Stimulated activated CD8-positive, alpha-beta memory T cell treated with anti-CD3 and anti-CD28 coated beads, Interleukin-2, amount 100 ng/mL, for 48 hours (primary cell): ENCODE measurements at regions not wholly inside any gene's neighbourhood (a gene's known extent, or its start where the extent isn't known, plus 50 kb on each side); places are given as distances from the start of the nearest gene placed in this dataset.

Source experiments
- DNase-seq, 2 donors: peaks; one replicate each; pipeline ENCODE4 v3.0.0-alpha.2; 2020; ENCODE audit warnings: low read depth in 2 of 2

DNA sequence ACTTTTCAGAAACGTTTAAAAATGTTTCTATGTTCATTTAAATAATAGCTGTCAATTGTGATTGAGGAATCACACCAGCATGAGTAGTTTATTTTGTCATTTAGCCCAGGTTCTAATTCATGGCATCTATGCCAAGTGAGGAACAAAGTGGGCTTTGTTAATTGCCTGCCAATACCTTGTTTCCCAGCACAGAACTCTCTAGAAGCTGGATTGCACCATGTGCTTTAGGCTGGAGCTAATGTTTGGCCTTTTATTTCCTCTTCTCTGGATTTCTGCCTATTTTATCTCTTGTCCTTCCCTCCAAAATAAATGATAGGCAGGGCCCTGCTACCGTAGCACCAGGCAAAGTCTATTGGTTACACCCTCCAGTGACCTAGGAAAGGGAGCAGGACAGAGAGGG lies 109.9 kb upstream of the ITGB1 start:
- no peak for DNase-seq

DNA sequence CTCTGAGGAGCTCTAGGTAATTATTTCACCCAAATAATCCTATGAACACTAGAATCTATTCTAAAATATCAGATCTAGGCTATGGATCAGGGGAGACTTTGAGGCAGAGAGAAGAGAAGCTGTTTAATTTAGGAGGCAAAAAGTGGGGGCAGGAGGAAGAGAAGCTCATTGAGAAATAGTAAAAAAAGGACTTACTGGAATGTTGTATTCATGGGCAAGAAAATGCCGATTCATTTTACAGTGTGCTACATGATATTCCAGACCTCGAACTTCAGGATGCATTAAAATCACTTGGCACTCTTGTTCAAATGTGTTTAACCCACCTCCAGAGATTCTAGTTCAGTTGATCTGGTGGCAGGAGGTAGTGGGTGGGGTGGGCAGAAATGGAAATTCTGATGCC lies 109.5 kb upstream of the ITGB1 start:
- no peak for DNase-seq

DNA sequence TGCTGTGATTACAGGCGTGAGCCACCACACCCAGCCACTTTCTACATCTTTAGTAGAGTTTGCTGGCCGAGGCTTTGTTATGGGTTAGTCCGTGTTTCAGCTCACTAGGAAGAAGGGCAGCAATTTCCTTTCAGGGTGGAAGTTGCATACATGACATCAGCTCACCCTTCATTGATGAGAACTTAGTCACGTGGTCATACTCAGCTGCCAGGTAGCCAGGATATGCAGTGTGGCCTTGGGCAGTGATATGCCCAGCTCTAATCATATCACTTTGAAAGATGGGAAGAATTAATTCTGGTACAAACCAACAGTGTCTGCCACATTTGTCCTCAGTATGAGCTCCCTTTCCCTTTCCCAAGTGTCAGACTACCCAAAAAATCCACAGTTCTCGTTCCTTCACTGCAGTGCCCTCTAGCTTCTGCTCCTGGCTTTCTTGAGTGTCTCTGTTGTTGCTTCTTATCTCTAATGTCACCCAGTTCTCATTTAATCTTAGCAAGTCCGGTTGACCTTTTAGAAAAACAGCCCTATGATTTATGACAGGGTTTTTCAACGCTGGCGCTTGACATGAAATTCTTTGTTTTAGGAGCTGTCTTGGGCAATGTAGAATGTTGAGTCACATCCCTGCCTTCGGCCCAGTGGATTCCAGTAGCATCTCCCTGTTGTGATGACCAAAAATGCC lies 108.7 kb upstream of the ITGB1 start:
- DNase-seq: no peak

DNA sequence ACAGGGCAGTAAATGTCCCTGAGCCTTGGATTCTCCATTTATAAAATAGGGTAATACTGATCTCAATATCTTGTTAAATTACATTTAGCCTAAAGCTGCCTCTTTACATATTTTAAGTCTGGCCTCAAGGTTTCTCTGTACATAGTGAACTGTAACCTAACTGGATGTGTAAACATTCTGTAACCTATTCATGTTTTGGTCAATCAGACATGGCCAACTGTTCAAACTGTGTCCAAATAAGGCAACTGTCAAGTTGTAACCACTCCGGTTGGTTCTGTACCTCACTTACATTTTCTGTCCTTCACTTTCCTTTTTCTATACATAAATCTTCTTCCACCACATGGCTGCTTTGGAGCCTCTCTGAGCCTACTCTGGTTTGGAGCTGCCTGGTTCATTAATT lies 107.1 kb upstream of the ITGB1 start:
- DNase-seq: no peak

DNA sequence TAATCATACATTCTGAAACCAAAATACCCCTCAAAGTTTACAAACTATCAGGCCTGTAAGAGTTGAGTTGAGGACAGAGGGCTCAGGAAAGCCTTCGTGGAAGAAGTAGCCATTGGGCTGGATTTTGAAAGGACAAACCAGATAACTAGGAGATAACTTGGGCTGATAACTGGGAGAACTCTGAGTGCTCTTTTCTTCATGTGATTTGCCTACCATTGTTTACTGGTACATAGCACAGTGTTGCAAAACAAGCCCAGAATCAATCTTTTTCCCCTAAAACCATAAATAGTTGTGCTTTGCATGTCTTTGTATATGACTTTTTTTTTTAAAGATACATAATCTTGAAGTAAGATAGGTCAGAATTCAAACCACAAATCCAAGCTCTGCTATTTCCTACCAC lies 106.7 kb upstream of the ITGB1 start:
- DNase-seq: no peak

DNA sequence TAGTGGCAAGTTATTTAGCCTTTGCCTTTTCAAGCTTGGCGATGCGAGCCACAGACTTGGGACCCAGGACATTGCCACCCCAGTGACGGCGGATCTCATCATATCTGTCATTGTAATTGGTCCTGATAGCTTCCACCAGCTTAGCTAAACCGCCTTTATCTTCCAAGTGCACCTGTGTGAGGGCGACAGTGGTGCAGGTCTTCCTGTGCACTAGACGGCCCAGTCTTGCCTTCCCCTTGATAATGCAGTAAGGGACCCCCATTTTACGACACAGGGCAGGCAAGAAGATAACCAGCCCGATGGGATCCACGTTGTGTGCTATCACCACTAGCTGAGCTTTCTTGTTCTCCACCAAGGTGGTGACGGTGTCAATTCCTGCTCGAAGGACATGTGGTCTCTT lies 99.6 kb upstream of the ITGB1 start:
- no peak for DNase-seq

DNA sequence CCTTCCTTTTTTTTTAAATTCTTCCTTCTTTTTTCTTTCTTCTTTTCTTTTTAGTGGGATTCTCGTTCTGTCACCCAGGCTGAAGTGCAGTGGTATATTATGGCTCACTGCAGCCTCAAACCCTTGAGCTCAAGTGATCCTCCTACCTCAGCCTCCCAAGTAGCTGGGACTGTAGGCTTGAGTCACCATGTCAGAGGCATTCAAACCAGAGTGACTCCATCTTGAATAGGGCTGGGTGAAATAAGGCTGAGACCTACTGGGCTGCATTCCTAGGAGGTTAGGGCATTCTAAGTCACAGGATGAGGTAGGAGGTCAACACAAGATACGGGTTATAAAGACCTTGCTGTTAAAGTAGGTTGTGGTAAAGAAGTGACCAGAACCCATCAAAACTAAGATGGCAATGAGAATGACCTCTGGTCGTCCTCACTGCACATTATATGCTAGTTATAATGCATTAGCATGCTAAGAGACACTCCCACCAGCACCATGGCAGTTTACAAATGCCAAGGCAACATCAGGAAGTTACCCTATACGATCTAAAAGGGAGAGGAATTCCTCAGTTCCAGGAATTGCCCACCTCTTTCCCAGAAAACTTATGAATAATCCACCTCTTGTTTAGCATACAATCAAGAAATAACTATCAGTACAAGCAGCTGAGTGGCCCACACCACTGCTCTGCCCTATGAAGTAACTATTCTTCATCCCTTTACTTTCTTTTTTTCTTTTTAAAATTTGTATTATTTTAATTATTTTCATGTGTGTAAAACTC lies 99.0 kb upstream of the ITGB1 start:
- no peak for DNase-seq

DNA sequence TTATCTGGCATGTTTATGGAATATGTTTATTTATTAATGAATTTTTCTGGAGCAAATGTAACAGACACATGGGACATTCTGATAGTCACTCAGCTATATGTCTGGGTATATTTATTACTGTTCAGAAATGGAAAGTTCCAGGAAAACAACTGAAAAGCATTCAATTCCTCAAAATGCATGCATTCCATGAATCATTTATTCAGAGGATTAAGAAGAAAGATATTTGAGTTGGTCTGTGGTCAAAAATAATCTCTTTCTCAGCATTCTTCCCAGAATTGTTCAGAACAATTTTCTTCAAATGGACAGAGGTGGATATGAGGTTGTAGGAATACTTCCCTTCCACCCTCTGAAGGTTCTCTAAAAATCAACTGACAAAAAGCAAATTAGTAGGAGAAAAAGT lies 97.6 kb upstream of the ITGB1 start:
- DNase-seq: no peak

DNA sequence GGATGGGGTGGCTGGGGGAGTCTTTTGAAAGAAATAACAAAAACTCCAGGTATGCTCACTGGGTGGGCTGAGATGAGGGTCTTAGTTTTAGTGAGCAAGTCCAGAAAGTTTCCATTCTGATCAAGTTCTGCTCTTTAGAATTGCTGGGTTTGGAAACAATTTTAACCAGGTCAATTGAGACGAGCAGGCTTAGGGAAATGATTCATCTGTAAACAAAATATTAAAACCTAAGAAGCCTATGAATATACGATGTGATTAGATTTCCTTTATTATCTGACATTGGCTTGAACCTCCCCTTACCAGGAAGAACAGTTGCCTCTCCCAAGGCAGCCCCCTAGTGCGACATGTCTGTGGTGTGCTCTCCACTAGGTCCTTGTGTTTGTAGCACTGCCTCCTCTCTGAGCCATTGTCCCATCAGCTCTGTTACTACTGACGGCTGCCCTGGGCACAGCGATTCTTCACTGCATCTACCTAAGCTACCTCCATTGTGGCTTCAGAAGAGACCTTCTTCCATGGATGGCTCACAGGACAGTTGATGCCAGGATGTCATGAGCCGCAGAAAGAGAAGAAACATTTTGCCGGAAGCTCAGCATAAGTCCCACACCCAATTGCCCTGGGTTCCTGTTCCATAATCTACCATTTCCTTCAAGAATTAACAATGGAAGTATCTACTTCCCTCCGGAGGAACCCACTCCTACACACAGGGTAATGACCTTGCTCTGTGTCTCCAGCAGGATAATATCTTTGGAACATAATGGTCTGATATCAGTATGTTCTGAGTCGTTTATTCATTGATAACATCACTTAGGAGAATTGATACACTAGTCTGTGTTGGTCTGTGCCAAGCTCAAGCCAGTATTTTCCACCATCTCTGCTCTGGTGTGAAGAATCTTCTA lies 95.1 kb upstream of the ITGB1 start:
- no peak for DNase-seq

DNA sequence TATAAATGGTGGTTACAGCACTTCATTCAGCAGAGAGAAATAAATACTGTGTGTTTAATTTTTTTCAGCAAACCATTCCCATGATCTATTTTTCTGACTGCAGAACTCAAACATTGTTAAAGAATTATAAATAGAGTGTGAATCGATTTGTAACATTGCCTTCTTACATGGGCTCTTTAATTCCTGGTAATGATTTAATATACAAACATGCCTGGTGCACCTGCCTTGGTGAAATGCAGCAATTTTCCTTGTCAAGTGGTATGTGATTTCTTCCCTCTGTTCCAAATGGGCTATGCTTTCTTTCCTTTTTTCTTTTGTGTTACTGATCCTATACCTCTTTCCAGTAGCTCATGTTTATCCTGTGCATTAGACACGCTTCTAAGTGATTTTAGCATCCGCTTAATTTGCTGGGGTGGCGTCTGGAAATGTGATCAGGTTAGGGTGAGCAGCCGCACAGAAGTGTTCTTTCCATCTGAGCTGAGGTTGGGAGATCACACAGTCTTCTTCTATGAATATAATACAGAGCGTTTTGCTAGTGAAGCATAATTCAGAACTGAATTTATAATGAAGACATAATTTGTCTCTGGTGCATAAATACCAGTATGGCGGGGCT lies 94.3 kb upstream of the ITGB1 start:
- DNase-seq: no peak

DNA sequence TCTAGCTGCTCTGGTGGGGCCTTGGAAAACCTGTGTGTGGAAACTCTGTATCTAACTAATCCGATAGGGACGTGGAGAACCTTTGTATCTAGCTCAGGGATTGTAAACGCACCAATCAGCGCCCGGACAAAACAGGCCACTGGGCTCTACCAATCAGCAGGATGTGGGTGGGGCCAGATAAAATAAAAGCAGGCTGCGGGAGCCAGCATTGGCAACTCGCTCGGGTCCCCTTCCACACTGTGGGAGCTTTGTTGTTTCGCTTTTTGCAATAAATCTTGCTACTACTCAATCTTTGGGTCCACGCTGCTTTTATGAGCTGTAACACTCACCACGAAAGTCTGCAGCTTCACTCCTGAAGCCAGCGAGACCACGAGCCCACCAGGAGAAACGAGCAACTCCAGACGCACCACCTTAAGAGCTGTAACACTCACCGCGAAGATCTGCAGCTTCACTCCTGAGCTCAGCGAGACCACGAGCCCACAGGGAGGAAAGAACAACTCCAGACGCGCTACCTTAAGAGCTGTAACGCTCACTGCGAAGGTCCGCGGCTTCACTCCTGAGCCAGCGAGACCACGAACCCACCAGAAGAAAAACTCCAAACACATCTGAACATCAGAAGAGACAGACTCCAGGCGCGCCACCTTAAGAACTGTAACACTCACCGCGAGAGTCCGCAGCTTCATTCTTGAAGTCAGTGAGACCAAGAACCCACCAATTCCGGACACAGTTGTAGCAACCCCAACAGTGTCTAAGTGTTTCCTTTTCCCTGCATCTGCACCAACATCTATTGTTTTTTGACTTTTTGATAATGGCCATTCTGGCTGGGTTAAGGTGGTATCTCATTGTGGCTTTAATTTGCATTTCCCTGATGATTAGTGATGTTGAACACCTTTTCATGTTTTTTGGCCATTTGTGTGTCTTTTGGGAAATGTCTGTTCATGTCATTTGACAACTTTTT lies 92.2 kb upstream of the ITGB1 start:
- DNase-seq: peak in 1 of 2 donors; percentile 4

DNA sequence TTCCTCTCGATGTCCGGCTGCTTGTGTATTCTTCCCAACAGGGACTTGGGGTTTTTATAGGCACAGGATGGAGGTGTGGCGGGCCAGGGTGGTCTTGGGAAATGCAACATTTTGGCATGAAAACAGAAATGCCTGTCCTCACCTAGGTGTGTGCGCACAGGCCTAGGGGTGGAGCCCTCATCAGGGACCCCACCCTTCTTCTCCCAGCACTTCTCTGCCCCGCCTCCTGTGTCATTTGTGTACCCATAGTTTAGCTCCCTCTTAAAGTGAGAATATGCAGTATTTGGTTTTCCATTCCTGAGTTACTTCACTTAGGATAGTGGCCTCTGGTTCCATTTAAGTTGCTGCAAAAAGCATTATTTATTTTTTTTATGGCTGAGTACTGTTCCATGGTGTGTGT lies 90.2 kb upstream of the ITGB1 start:
- DNase-seq: no peak

DNA sequence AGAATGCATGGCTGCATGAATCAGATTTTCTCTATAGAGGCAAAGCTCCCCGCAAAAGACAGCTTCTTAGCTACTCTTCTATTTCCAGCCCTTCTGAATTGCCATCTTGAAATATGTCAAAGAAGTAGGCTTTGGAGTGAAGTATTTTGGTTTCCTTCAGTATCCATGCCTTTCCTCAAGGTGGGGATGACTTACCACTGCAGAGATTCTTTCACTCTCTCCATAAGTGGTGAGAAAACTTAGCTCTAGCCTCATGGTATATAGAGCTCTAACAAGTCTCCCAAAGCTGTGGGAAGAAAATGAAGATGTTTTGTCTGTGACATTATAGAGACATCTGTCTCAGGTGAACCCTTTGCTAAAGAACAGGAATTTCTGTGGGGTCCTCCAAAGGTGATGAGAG lies 89.6 kb upstream of the ITGB1 start:
- no peak for DNase-seq

DNA sequence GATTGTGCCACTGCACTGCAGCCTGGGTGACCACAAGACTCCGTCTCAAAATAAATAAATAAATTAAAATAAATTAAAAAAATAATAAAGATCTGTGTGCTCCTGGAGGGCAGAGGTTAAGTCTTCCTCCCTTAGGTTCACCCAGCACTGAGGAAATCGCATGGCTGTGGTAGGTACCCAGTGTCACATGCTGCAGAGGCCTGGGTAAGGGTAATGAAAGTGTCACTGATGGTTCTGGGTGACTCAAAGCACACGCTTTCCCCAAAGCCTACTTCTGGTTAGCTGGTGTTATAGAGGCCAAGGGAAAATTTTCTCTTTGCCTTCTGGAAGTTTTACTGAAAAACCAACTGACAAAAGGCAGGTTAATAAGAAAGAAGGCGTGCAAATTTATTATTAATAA lies 88.8 kb upstream of the ITGB1 start:
- DNase-seq: no peak

DNA sequence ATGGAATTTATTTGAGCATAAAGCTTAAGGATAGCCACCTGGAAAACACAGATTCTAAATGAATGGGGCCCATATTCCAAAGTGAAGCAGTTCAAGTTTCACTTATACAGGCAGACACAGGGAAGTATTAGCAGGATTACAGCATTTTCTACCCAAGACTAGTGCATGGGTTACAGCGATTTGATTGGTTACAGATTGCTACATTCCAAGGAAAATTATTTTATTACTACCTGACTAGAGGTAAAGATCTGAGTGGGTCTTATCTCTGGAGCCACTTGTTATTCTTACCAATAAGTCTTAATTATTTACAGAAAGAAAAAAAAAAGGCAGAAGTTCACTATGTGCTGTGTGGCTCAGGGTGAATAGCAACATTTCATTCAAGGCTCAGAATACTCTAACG lies 87.4 kb upstream of the ITGB1 start:
- DNase-seq: no peak

DNA sequence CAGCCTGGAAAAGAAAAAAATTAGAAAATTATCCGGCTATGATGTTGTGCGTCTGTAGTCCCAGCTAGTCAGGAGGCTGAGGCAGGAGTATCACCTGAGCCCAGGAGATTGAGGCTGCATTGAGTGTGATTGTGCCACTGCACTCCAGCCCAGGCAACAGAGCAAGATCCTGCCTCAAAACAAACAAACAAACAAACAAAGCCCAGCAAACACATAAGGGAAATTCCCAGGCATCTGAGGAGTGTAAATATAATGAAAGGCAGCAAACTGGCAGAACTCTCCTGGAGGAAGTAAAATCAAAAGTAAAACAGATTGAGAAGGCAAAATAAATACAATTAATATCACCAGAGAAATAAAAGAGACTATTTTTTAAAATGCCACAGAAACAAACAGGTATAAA lies 84.5 kb upstream of the ITGB1 start:
- no peak for DNase-seq

DNA sequence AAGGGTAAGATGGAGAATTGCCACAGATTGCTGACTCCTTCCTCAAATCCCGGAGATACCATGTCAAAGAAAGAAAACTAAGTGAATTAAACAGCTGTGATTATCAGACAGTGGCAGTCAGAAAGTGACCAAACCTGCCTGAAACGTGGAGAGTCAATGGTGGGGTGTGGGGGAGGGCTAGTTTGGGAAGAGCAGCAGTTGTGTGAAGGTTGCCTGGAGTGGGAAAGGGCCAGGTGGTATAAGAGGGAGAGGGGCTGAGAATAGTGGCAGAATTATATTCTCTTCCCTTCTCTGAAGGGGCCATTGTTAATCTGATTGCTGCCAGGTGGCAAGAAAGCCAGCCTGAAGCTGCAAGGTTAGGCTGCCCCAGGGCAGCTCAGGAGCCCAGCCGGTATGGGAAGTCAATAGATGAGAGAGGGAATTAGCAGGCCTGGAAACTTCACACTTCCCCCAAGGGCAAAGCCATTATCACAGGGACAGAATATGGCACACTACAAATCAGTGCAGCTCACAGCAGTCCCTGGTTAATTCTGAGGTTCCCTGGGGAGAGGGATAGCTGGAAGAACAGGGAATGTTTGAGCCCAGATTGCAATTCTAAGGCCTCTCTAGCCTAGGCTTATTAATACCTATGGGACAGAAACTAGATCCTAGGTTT lies 83.9 kb upstream of the ITGB1 start:
- no peak for DNase-seq

DNA sequence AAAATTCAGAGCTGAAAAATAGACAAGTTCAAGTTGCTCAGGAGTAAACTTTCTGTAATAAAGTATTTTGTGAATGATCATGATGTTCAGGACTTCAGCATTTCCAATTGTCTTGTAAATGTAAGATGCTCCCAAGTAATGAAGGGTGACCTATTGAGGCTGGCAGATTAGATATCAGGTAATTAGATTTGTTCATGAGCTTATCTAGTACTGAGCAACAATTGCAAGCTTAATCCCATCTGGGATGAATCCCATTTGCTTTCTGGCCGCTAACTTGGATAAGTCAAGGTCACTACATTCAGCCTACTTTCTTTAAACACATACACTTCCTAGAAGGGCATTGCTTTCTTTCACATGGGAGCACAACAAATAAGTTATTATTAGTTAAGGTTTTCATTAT lies 82.4 kb upstream of the ITGB1 start:
- no peak for DNase-seq

DNA sequence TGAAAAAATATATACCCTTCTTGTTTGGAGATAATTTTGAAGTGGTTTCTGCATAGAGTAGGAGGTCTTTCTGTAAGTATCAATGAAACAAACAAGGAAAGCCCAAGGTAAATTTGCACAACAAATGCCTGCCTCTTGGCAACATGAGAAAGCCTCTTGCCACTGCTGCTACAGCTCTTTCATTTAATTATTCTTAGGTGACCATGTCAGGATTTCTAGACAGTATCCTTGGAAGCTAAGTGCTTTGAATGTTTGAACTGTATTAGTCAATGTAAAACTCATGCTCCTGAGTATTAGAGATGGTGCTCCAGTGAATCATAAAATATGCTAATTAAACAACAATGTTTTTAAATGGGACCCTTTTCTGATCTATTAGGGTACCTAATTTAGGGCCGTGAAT lies 81.2 kb upstream of the ITGB1 start:
- no peak for DNase-seq

DNA sequence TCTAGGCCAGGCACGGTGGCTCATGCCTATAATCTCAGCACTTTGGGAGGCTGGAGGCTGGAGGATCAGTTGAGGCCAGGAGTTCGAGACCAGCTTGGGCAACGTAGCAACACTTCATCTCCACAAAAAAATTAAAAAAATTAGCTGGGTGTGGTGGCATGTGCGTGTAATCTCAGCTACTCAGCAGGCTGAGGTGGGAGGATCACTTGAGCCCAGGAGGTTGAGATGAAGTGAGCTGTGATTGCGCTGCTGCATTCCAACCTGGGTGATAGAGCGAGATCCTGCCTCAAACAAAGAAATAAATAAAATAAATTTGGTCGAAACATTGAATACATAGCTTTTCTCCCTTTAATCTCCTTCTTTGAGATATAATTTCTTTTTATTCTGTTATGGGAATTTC lies 80.6 kb upstream of the ITGB1 start:
- DNase-seq: no peak

DNA sequence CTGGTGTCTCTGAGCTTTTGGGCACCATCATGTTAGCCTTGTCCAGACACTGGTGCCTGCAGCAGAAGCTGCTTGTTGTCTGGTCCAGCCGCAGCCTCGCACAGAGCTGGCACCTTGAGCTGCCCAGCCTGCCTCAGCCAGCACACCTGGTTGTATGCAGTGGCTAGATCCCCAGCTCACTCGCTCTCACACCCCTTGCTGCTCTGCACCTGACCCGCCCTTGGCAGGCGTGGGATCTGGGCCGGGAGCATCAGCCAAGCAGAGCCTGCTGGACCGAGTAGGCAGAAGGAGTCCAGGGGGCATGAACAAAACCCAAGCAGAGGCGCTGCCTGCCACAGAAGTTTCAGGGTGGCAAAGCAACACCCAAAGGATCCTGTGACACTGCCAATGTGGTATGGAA lies 79.7 kb upstream of the ITGB1 start:
- no peak for DNase-seq
